Testis (tissue), 2 donors: ENCODE measurements at regions not wholly inside any gene's neighbourhood (a gene's known extent, or its start where the extent isn't known, plus 50 kb on each side); places are given as distances from the start of the nearest gene placed in this dataset.

Experiments
- CTCF ChIP-seq, 3 experiments: fragments of 450-650 bp in 2 of 3; fragments of 200-600 bp in 1 of 3; sonication (generic) in 1 of 3; IDR thresholded peaks; one replicate each; pipeline ENCODE4 v1.5.1; 2016 to 2019; ENCODE audit warnings: antibody characterized with exemption in 3 of 3, mild to moderate bottlenecking in 2 of 3, moderate library complexity in 1 of 3
- POLR2A ChIP-seq: fragments of 450-650 bp; IDR thresholded peaks from one replicate; pipeline ENCODE4 v1.6.1; 2017; ENCODE audit warnings: antibody characterized with exemption, mild to moderate bottlenecking, moderate library complexity

- no peak for TF ChIP-seq CTCF (IDR thresholded peaks at IDR 0.05)
- no peak for TF ChIP-seq POLR2A
These were observed 182.7 kb upstream of the DCBLD2 start for GRCh38 chr3:99084156-99084555.
